SHP77 treated with DMSO at 0.1 percent for 48 hours (cell line): ENCODE measurements at regions not wholly inside any gene's neighbourhood (a gene's known extent, or its start where the extent isn't known, plus 50 kb on each side); places are given as distances from the start of the nearest gene placed in this dataset.

ENCODE experiments used
- DNase-seq: peaks from one replicate; lab custom pipeline; 2025; lab: John Stamatoyannopoulos, UW

DNA sequence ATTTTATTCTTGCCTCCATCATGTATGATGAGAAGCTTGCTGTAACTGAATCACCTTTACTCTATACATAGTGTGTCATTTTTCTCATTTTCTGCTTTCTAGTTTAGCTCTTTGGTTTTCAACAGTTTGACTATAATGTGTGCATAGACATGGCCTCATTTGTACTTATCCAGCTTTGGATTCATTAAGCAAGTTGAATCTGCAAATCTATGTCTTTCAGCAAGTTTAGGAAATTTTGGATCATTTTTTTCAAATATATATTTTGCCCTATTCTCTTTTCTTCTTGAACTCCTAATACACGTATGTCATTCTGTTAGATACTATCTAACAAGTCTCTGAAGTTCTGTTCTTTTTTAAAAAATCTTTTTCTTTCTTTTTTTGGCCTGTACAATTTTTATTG is 57.8 kb downstream of the PRLHR start:
- no peak for DNase-seq

DNA sequence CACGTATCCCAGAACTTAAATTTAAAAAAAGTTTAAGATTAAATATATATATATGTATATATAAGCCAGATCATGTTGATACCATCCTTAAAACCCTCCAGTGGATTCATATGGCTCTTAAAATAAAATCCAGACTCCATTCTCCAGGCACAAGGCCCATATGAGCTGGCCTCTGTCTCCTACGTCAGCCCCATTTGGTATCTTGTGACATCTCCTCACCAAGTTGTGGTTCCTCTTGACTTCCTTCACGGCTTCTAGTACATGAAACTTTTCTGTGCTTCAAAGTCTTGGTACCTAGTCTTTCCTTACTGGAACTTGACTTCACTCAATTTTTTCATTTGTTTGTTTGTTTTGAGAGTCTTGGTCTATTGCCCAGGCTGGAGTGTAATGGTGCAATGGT is 61.3 kb downstream of the PRLHR start:
- DNase-seq, result no peak

DNA sequence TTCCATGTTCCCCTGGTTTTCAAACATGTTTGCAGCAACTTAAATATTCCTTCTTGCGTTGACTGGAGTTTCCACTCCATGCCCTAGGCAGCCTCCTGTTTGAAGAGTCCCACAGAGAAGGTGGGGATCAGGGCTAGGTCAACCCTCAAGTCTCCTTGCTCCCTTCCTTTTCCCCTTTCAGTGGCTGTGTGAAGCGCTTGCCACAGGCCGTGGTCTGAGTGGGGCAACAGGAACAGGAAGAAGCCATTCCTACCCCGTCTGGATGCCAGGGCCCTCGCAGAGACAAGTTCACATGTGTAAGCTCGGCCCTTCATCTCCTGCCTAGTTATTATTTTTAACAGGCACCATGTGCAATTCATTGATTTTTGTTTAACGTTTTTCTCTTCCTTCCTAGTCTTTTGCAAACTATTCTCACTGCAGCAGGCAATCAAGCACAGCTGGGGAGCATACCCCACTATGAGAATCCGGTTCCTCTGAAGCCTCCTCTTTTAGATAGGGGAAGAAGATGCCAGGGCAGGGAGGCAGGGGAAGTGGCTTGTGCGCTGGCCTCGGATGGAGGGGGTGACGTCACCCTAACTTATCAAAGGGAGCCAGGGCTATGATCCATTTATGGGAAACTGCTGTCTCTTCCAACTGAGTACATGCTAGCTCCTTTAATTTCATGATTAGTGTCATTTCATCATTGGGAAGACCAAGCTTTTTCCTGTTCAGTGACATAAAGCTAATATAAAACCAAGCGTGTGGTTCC is 64.2 kb downstream of the PRLHR start:
- peak; percentile 34 for DNase-seq

DNA sequence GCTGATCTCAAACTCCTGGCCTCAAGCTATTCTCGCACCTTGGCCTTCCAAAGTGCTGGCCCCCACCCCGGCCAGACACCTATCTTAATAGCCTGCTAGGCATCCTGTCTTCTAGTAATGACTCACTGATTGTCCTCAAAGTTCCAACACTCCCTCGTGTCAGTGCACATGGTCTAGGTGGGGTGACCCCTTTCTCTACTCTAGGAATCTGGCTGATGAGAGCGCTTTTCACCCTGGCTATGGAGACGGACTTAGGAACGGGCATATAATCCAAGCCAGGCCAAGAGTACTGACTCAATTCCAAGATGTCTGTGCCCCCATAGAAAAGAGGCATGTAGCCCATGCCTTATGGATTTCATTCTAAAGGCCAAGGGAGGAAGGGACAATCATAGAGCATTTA is 67.0 kb downstream of the PRLHR start:
- DNase-seq, result no peak

GRCh38 chr10:118523775-118524174 is 71.7 kb downstream of the PRLHR start:
- no peak for DNase-seq

DNA sequence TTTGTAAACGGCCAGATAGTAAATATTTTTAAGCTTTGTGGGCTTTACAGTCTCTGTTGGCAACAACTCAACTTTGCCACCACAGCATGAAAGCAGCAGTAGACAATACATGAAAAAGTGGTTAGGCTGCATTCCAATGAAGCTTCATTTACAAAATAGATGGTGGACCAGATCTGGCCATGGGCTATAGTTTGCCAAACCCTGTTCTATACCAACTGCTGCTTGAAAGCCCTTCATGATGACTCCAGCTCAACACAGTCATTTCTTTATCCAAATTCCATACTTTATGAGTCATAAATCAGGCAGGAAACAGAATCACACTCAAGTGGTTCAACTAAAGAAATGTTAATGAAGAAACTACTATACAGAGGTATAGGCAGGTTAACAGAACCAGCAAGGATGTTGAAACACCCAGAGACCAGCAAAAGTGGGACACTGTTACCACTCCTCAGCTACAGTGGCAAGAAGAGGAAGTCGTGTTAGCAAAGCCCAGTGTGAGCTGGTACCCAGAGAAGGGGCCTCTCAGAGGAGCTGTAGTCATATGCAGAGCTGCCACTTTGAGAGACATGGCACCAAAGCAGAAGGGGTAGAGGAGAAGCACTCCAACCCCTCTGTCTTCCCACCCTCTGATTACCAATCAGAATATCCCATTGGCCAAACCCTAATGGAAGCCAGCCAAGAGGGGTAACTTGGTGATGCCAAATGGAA is 72.5 kb downstream of the PRLHR start:
- no peak for DNase-seq

DNA sequence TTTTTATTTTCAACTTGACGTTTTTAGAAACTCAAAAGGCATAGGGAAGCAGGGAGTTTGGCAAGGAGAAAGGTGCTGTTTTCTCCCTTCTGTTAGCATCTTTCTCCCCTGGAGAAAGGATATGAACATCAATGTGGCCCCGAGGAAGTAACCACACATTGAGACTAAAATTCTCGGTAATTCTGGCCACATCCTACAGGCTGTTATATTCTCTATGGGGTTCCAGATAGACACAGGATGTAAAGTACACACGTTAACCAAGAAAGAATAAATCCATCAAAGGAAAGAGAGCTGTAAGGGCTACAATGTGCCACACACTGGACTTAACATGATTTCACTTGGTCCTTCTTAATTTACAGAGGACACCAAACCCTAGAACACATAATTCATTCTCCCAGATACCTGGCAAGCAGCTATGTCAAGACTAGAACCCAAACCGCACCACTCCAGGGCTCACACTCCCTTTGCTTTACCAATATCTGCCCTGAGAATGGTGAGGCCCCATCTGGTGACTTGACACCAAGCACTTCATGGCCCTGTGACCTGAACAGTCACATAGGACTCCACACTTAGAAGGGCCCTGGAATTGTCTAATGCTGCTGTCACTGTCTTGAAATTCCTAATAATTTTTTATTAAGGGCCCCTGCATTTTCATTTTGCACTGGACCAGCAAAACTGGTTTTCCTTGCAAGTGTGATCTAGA is 73.9 kb downstream of the PRLHR start:
- no peak for DNase-seq

DNA sequence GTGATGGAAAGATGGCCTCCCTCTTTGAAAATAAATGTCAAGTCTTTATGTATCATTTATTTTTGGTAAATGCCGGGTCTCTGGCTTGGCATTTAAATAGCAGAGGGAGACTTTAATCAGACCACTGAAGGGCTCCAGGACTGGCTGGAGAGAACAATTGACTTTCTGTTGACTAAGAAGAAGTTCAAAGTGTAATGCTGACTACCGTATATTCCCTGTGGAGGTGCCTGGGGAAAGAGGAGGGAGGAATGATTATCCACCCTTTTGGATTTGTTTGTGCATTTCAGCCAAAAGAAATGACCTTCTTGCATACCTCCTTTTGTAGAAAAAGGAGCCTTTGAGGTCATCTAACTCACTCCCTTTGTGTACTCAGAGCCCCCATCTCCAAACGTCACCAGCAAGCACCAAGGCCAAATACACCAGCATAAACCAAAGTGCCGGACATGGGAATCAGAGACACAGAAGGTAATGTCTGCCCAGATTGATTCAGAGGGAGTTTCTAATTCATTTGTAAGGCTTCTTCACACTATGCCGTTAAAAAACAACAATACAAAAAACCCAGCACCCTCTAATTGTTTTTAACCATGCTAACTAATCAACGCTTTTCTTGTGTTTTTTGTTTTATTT is 75.2 kb downstream of the PRLHR start:
- DNase-seq, result no peak

DNA sequence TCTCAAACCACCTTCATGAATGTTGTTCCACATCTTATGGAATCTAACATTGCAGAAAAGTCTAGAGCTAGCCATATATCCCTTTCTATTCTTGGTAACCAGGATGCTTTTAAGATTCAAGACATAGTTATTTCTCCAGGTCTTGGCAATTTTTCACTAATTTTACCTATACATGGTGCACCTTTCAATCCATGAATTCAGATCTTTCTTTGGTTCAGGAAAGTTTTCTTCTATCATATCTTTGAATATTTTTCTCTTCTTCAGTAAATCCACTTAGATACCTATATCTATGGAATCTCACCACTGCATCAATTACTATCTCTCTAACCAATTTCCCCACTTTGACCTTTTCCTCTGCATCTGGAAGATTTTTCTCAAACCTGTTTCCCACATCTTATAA is 77.4 kb downstream of the PRLHR start:
- DNase-seq, result no peak

- DNase-seq, result no peak
Observed at GRCh38 chr10:118516716-118517115, 78.7 kb downstream of the PRLHR start.

- DNase-seq, result no peak
Observed at GRCh38 chr10:118513174-118513573, 82.3 kb downstream of the PRLHR start.

- no peak for DNase-seq
Observed at GRCh38 chr10:118511711-118512110, 83.7 kb downstream of the PRLHR start.

DNA sequence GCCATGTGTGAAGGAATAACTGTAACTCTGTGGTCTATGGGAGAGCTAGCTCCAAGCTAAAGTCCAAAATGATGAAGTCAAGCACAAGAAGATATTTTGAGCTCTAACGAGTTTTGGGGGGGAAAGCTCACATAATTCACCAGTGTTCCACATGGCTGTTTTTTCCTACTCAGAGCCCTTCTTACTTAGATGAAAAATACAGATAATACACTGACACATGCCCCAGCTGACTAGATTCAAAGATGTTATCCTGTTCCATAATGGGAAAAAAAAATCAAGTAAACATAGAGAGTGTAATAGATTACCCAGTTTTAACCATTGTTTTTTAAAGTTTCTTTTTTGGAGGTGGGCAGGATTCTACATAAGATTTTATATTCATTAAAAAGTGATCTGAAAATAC is 86.6 kb downstream of the PRLHR start:
- no peak for DNase-seq

GRCh38 chr10:118508355-118508754 is 87.1 kb downstream of the PRLHR start:
- no peak for DNase-seq

GRCh38 chr10:118506671-118507590 is 88.5 kb downstream of the PRLHR start:
- DNase-seq, result no peak

- DNase-seq, result no peak
Observed at GRCh38 chr10:118505363-118505762, 90.1 kb downstream of the PRLHR start.

DNA sequence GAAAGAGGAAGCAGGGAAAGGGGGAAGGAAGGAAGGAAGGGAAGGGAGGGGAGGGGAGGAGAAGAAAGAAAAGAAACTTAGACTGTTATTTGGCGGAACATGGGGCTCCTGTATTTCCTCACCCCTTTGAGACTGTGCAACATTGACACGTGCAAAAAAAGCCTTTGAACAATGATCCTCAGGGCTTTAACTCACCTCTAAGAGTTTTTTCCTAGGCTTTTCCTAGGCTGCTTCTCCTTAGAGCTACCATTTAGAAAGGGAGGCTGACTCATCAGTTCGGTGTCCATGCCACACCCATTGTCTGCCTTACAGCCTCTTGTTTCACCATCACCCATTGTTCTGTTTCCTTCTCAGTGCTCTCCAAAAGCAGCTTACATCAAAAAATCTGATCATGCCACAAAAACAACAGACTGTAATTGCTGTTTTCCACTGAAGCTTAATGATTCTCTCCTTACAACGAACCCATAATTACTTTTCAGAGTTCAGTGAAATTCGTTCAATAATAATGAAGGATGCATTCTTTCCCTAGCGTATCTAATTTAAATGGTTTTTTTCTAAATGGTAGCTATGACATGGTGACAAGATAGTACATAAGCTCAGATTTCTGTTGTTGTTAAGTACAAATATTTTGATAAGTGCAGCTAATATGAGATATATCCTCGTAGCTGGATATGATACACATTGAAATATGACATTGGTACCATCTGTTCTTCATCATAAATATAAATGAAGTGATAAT is 90.8 kb downstream of the PRLHR start:
- no peak for DNase-seq

DNA sequence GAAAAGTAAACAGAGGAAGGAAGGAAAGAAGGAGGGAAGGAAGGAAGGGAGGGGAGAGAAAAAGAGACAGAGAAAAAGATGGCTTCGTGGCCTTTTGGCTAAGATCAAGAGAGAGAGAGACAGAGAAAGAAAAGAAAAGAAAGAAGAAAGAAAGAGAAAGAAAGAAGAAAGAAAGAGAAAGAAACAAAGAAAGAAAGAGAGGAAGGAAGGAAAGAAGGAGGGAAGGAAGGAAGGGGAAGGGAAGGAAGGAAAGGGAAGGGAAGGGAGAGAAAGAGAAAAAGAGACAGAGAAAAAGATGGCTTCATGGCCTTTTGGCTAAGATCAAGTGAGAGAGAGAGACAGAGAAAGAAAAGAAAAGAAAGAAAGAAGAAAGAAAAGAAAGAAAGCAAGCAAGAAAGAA is 91.4 kb downstream of the PRLHR start:
- no peak for DNase-seq

GRCh38 chr10:118503192-118503591 is 92.3 kb downstream of the PRLHR start:
- DNase-seq, result no peak

DNA sequence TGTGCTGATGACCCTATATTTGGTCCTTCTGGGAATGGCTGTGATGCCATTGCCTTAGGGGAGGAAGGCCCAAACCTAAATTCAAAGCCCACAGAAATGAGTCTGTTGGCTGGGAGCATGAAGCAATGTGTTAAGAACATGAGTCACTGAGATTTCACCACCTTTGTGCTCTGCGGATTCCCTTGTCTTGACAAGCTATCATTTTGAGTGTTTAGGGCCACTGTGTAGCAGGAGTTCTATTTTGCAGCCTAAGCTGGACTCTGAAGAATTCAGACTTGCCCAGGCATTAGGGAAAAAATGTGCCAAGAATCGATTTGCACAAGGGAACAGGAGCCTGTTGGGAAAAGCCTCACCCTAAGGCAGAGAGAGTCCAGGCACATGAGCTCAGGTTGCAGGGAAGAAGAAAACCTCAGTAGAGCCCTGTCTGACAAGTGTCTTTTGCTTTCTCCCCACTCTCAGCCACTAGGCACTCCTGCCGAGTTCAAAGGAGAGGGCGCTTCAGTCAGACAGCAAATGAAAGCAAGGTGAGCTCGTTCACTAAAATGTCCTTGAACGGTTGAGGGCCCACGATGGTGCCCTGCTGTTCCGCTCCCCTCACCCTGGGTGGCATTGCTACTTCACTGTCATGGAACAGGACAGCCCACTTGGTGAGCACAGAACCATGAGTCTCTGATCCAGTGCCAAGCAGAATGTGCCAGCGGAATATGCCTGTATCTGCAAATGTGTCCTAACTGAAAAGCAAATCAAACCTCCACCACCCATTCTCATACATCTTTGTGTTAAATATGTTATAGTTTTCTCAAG is 93.6 kb downstream of the PRLHR start:
- no peak for DNase-seq
